CD4-positive, alpha-beta T cell (primary cell): ENCODE measurements at regions not wholly inside any gene's neighbourhood (a gene's known extent, or its start where the extent isn't known, plus 50 kb on each side); places are given as distances from the start of the nearest gene placed in this dataset.

Source experiments
- ATAC-seq: fragments of 200-7000 bp; cut with Tn5 transposase; one replicate; pipeline ENCODE4 v1.10.0; 2022; ENCODE audit warnings: mild to moderate bottlenecking; ENCODE audit not compliant: poor library complexity
- CTCF ChIA-PET: fragments of 350-600 bp; sonication (Branson Sonifier 250); formaldehyde crosslinking; loops from one replicate; lab custom pipeline; 2021; ENCODE audit warnings: antibody characterized with exemption, inconsistent platforms; lab: Charles Lee
- POLR2A ChIA-PET: fragments of 350-600 bp; sonication (Branson Sonifier 250); formaldehyde crosslinking; loops from one replicate; lab custom pipeline; 2021; ENCODE audit warnings: antibody characterized with exemption, inconsistent platforms; lab: Charles Lee
- DNase-seq, 14 experiments: peaks; one replicate each; pipeline ENCODE4 v3.0.0-alpha.2; 2013 to 2020; ENCODE audit warnings: mixed read lengths in 2 of 14
- H3K27ac ChIP-seq, 2 donors: one replicate each; pipeline versions ENCODE4 v1.5.1 to v1.7.0; 2013; ENCODE audit warnings: low read length in 2 of 2, low read depth in 1 of 2, mild to moderate bottlenecking in 1 of 2
- H3K27me3 ChIP-seq, 2 experiments: 1 replicate in 1 of 2; 2 replicates in 1 of 2; pipeline versions ENCODE4 v1.6.1 to v1.7.0; 2013; ENCODE audit warnings: low read length in 2 of 2, control low read depth in 1 of 2, mild to moderate bottlenecking in 1 of 2, moderate library complexity in 1 of 2; ENCODE audit not compliant: insufficient read depth in 2 of 2, control insufficient read depth in 1 of 2
- H3K36me3 ChIP-seq: one replicate; pipeline ENCODE4 v1.6.1; 2013; ENCODE audit warnings: low read length, control low read depth; ENCODE audit not compliant: insufficient read depth
- H3K4me1 ChIP-seq: one replicate; pipeline ENCODE4 v1.6.1; 2013; ENCODE audit warnings: low read length, control low read depth; ENCODE audit not compliant: insufficient read depth
- H3K4me3 ChIP-seq: one replicate; pipeline ENCODE4 v1.5.1; 2013; ENCODE audit warnings: mild to moderate bottlenecking, low read length, moderate library complexity
- H3K9me3 ChIP-seq, 2 experiments: 1 replicate in 1 of 2; 2 replicates in 1 of 2; pipeline versions ENCODE4 v1.6.1 to v1.7.0; 2013; ENCODE audit warnings: low read length in 2 of 2, mild to moderate bottlenecking in 2 of 2, control low read depth in 1 of 2, moderate library complexity in 1 of 2; ENCODE audit not compliant: control insufficient read depth in 1 of 2, insufficient read depth in 1 of 2
- H3K27ac Mint-ChIP-seq: one replicate; pipeline ENCODE4 v1.8.0; 2020; ENCODE audit warnings: mixed read lengths
- H3K27me3 Mint-ChIP-seq: one replicate; pipeline ENCODE4 v1.8.0; 2021; ENCODE audit warnings: mixed read lengths
- H3K36me3 Mint-ChIP-seq: one replicate; pipeline ENCODE4 v1.8.0; 2021; ENCODE audit warnings: low read depth, mixed read lengths
- H3K4me1 Mint-ChIP-seq: one replicate; pipeline ENCODE4 v1.8.0; 2021; ENCODE audit warnings: low read depth, mixed read lengths
- H3K4me3 Mint-ChIP-seq: one replicate; pipeline ENCODE4 v1.8.0; 2020; ENCODE audit warnings: mild to moderate bottlenecking, mixed read lengths
- H3K9me3 Mint-ChIP-seq: one replicate; pipeline ENCODE4 v1.8.0; 2020; ENCODE audit warnings: mixed read lengths
- intact Hi-C, 2 experiments: fragments of 100-400 bp; cut with DNase I in 1 of 2; cut with micrococcal nuclease in 1 of 2; formaldehyde crosslinking; loops; one replicate each; pipeline versions ENCODE4 v1.15.1 to v1.9.0; 2023 to 2025; cut with DNase I, micrococcal nuclease
- TF ChIP-seq, protein P1 (sequence below): fragments of 200-600 bp; IDR thresholded peaks from one replicate; pipeline ENCODE4 v1.8.0; 2022; ENCODE audit warnings: antibody characterized with exemption, mild to moderate bottlenecking

GRCh38 chr2:238701341-238702206 lies 146.3 kb upstream of the TWIST2 start:
- H3K36me3 ChIP-seq = no peaks in the 10 kb centered on the region
- H3K4me1 ChIP-seq = no peaks in the 10 kb centered on the region
- peaks cover 4% of the 10 kb centered on the region for H3K27me3 Mint-ChIP-seq
- intact Hi-C loops = no loop called here
- H3K9me3 ChIP-seq = peaks cover 0 to 5% of the 10 kb centered on the region in 2 experiments
- H3K4me3 Mint-ChIP-seq = no peak overlapping the region
- POLR2A ChIA-PET = no interaction called here
- H3K36me3 Mint-ChIP-seq = no peaks in the 10 kb centered on the region
- CTCF ChIA-PET = no interaction called here
- TF ChIP-seq, protein P1, sequence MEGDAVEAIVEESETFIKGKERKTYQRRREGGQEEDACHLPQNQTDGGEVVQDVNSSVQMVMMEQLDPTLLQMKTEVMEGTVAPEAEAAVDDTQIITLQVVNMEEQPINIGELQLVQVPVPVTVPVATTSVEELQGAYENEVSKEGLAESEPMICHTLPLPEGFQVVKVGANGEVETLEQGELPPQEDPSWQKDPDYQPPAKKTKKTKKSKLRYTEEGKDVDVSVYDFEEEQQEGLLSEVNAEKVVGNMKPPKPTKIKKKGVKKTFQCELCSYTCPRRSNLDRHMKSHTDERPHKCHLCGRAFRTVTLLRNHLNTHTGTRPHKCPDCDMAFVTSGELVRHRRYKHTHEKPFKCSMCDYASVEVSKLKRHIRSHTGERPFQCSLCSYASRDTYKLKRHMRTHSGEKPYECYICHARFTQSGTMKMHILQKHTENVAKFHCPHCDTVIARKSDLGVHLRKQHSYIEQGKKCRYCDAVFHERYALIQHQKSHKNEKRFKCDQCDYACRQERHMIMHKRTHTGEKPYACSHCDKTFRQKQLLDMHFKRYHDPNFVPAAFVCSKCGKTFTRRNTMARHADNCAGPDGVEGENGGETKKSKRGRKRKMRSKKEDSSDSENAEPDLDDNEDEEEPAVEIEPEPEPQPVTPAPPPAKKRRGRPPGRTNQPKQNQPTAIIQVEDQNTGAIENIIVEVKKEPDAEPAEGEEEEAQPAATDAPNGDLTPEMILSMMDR = no peak
- H3K9me3 Mint-ChIP-seq = no peaks in the 10 kb centered on the region
- DNase-seq (no peak), ATAC-seq (no peak)
- no peaks in the 10 kb centered on the region for H3K27me3 ChIP-seq
- no peak overlapping the region for H3K27ac ChIP-seq
- no peak overlapping the region for H3K27ac Mint-ChIP-seq
- no peak overlapping the region for H3K4me3 ChIP-seq
- no peaks in the 10 kb centered on the region for H3K4me1 Mint-ChIP-seq

DNA sequence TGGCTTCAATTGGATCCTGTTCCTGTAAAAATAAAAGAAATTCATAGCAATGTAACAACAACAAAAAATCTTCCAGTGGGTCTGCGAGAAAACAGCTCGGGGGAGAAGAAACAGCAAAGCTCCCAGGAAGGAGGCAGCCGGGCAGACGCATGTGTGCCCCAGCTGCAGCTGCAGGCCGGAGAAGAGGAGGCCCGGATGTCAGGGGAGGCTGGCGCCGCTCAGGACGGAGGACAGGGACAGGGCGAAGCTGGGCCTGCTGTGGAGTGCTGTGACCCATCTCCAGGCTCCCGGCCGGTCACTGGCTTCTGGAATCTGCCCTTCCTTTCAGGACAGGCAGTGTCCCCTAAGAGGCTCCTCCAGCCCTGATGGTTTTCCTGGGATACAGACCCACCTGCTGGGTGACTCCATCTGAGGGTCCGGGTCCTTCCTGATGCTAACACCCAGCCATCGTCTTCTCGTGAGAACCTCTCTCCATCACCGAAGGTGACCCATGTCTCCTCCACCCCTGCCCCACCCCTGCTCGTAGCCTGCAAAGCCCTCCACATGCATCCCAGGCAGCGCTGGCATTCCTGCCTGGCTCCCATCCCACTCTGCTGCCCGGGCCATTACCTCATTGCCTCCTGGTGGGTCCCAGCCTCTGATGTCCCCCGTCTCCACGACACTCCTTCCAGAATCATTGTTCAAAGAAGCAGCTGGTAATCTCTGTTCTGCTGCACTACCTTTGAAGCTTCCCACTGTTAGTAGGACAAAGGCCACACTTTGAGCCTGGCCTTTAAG lies 145.4 kb upstream of the TWIST2 start:
- CTCF ChIA-PET = no interaction called here
- H3K4me1 Mint-ChIP-seq = no peaks in the 10 kb centered on the region

DNA sequence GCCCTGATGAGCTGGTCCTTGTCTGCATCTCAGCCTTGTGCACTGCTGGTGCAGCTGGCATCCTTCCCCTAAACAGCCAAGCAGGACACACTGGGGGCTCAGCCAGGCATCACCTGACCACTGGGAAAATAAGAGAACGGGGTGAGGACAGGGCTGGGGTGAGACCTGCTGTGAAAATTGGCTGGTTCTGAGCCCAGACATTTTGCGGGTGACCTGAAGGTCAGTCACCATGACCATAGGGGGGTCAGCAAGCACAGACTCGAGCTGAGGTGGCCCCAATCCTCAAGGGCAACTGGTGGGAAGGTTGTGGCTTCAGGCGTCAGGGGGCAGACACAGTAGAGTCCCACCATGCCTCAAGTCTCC lies 144.9 kb upstream of the TWIST2 start:
- TF ChIP-seq, protein P1 = no peak
- no peak for DNase-seq
- Mint-ChIP-seq H3K4me1 (no peaks in the 10 kb centered on the region), H3K36me3 (no peaks in the 10 kb centered on the region), H3K27ac (no peak overlapping the region), H3K4me3 (no peak overlapping the region), H3K9me3 (no peaks in the 10 kb centered on the region), H3K27me3 (peaks cover 4% of the 10 kb centered on the region)
- no peak for ATAC-seq
- H3K4me3 ChIP-seq = no peak overlapping the region
- H3K4me1 ChIP-seq = no peaks in the 10 kb centered on the region
- intact Hi-C loops = no loop called here
- H3K36me3 ChIP-seq = no peaks in the 10 kb centered on the region
- H3K9me3 ChIP-seq = peaks cover 0 to 5% of the 10 kb centered on the region in 2 experiments
- ChIA-PET CTCF (no interaction called here), POLR2A (no interaction called here)
- H3K27me3 ChIP-seq = no peaks in the 10 kb centered on the region
- no peak overlapping the region for H3K27ac ChIP-seq

More for the DNA sequence above, 145.4 kb upstream of the TWIST2 start:
- POLR2A ChIA-PET = no interaction called here
- no peak overlapping the region for H3K4me3 ChIP-seq
- Mint-ChIP-seq H3K9me3 (no peaks in the 10 kb centered on the region), H3K27me3 (peaks cover 4% of the 10 kb centered on the region), H3K27ac (no peak overlapping the region), H3K36me3 (no peaks in the 10 kb centered on the region), H3K4me3 (no peak overlapping the region)
- H3K27me3 ChIP-seq = no peaks in the 10 kb centered on the region
- no peaks in the 10 kb centered on the region for H3K4me1 ChIP-seq
- H3K36me3 ChIP-seq = no peaks in the 10 kb centered on the region
- peaks cover 0 to 5% of the 10 kb centered on the region in 2 experiments for H3K9me3 ChIP-seq
- no peak for DNase-seq
- ATAC-seq = no peak
- no peak overlapping the region for H3K27ac ChIP-seq
- TF ChIP-seq, protein P1 = no peak
- intact Hi-C loops = no loop called here
